ENCODE measurements at regions not wholly inside any gene's neighbourhood (a gene's known extent, or its start where the extent isn't known, plus 50 kb on each side); places are given as distances from the start of the nearest gene placed in this dataset.
"Not testable (repeated sequence)": the region's sequence is repeated elsewhere in the genome, so short reads cannot be mapped to it uniquely, and the experiment has no call there.

- no peak for DNase-seq (ENCODE audit: extremely low spot score)
- ChIA-PET CTCF (interaction anchor here (0.7 kb wide), 1 partner anchor 13 kb away, joined by 5 read pairs; no protein-coding TSS in a partner anchor), POLR2A (no interaction called here)
- TF ChIP-seq NFRKB (IDR thresholded peaks at IDR 0.05): no peak
- no peak for TF ChIP-seq ELF4 (IDR thresholded peaks at IDR 0.05)
- no peak for TF ChIP-seq L3MBTL2 (conservative IDR thresholded peaks at IDR 0.05)
- TF ChIP-seq PKNOX1 (IDR thresholded peaks at IDR 0.05): no peak
- no peak for TF ChIP-seq FOXA1 (IDR thresholded peaks at IDR 0.05)
- no peak for TF ChIP-seq ARNT (IDR thresholded peaks at IDR 0.05)
- no peak for TF ChIP-seq SUZ12 (IDR thresholded peaks at IDR 0.05)
- TF ChIP-seq ZNF384 (IDR thresholded peaks at IDR 0.05): no peak
These were observed 105.7 kb upstream of the GPR141 start for GRCh38 chr7:37577901-37578300.

- POLR2A ChIA-PET: no interaction called here
- TF ChIP-seq BHLHE40 (IDR thresholded peaks at IDR 0.05; ENCODE audit: borderline replicate concordance) (no peak), FOXK2 (IDR thresholded peaks at IDR 0.05) (no peak), CTBP1 (IDR thresholded peaks at IDR 0.05; ENCODE audit: borderline replicate concordance) (no peak), L3MBTL2 (conservative IDR thresholded peaks at IDR 0.05) (no peak), LEF1 (IDR thresholded peaks at IDR 0.05; ENCODE audit: borderline replicate concordance) (no peak), FOXM1 (IDR thresholded peaks at IDR 0.05; ENCODE audit: borderline replicate concordance) (no peak), HDGF (IDR thresholded peaks at IDR 0.05; ENCODE audit: borderline replicate concordance) (no peak), FOXA1 (IDR thresholded peaks at IDR 0.05) (no peak), ARNT (IDR thresholded peaks at IDR 0.05) (no peak), ZNF384 (IDR thresholded peaks at IDR 0.05) (no peak), NFRKB (IDR thresholded peaks at IDR 0.05) (no peak), ELF4 (IDR thresholded peaks at IDR 0.05) (no peak), SP1 (IDR thresholded peaks at IDR 0.05) (no peak), SUZ12 (IDR thresholded peaks at IDR 0.05) (no peak), PKNOX1 (IDR thresholded peaks at IDR 0.05) (no peak), TARDBP (IDR thresholded peaks at IDR 0.05) (no peak)
- CTCF ChIA-PET: no interaction called here
- no peak for DNase-seq (ENCODE audit: extremely low spot score)
These were observed 105.2 kb upstream of the GPR141 start for GRCh38 chr7:37578350-37578749.

GRCh38 chr7:37580376-37580775 lies 103.2 kb upstream of the GPR141 start:
- no peak for TF ChIP-seq SUZ12 (IDR thresholded peaks at IDR 0.05)
- POLR2A ChIA-PET: no interaction called here
- DNase-seq (ENCODE audit: extremely low spot score): no peak
- CTCF ChIA-PET: no interaction called here

- DNase-seq (ENCODE audit: extremely low spot score); CTCF ChIA-PET; POLR2A ChIA-PET: not testable (repeated sequence)
These were observed 98.7 kb upstream of the GPR141 start for GRCh38 chr7:37584651-37585463.

- TF ChIP-seq SUZ12 (IDR thresholded peaks at IDR 0.05): no peak
- no peak for TF ChIP-seq SP1 (IDR thresholded peaks at IDR 0.05)
- no peak for TF ChIP-seq ZNF384 (IDR thresholded peaks at IDR 0.05)
- no peak for TF ChIP-seq BHLHE40 (IDR thresholded peaks at IDR 0.05; ENCODE audit: borderline replicate concordance)
- TF ChIP-seq L3MBTL2 (conservative IDR thresholded peaks at IDR 0.05): no peak
- no peak for DNase-seq (ENCODE audit: extremely low spot score)
- ChIA-PET CTCF (interaction anchor here (0.5 kb wide), 1 partner anchor 13 kb away, joined by 5 read pairs; no protein-coding TSS in a partner anchor), POLR2A (no interaction called here)
These were observed 92.7 kb upstream of the GPR141 start for GRCh38 chr7:37590824-37591223.

GRCh38 chr7:37592366-37592765 lies 91.2 kb upstream of the GPR141 start:
- ChIA-PET CTCF (no interaction called here), POLR2A (no interaction called here)
- TF ChIP-seq ELF4 (IDR thresholded peaks at IDR 0.05) (no peak), SP1 (IDR thresholded peaks at IDR 0.05) (no peak), L3MBTL2 (conservative IDR thresholded peaks at IDR 0.05) (no peak), HDGF (IDR thresholded peaks at IDR 0.05; ENCODE audit: borderline replicate concordance) (no peak), TARDBP (IDR thresholded peaks at IDR 0.05) (no peak), LEF1 (IDR thresholded peaks at IDR 0.05; ENCODE audit: borderline replicate concordance) (no peak), CTBP1 (IDR thresholded peaks at IDR 0.05; ENCODE audit: borderline replicate concordance) (no peak), ARNT (IDR thresholded peaks at IDR 0.05) (no peak), FOXA1 (IDR thresholded peaks at IDR 0.05) (no peak), FOXM1 (IDR thresholded peaks at IDR 0.05; ENCODE audit: borderline replicate concordance) (no peak)
- no peak for DNase-seq (ENCODE audit: extremely low spot score)

GRCh38 chr7:37594602-37595001 lies 89.0 kb upstream of the GPR141 start:
- DNase-seq (ENCODE audit: extremely low spot score): no peak
- POLR2A ChIA-PET: no interaction called here
- CTCF ChIA-PET: interaction anchor here (0.6 kb wide), 1 partner anchor 459 kb away, joined by 3 read pairs; no protein-coding TSS in a partner anchor
- no peak for TF ChIP-seq HDGF (IDR thresholded peaks at IDR 0.05; ENCODE audit: borderline replicate concordance)
- TF ChIP-seq FOXM1 (IDR thresholded peaks at IDR 0.05; ENCODE audit: borderline replicate concordance): no peak
- TF ChIP-seq CTBP1 (IDR thresholded peaks at IDR 0.05; ENCODE audit: borderline replicate concordance): no peak

GRCh38 chr7:37598824-37599223 lies 84.7 kb upstream of the GPR141 start:
- no peak for TF ChIP-seq SUZ12 (IDR thresholded peaks at IDR 0.05)
- TF ChIP-seq FOXA1 (IDR thresholded peaks at IDR 0.05): no peak
- TF ChIP-seq CTBP1 (IDR thresholded peaks at IDR 0.05; ENCODE audit: borderline replicate concordance): no peak
- TF ChIP-seq SP1 (IDR thresholded peaks at IDR 0.05): no peak
- TF ChIP-seq FOXK2 (IDR thresholded peaks at IDR 0.05): no peak
- no peak for TF ChIP-seq ZNF384 (IDR thresholded peaks at IDR 0.05)
- no peak for TF ChIP-seq TARDBP (IDR thresholded peaks at IDR 0.05)
- TF ChIP-seq HDGF (IDR thresholded peaks at IDR 0.05; ENCODE audit: borderline replicate concordance): no peak
- TF ChIP-seq FOXM1 (IDR thresholded peaks at IDR 0.05; ENCODE audit: borderline replicate concordance): no peak
- no peak for TF ChIP-seq ARNT (IDR thresholded peaks at IDR 0.05)
- TF ChIP-seq BHLHE40 (IDR thresholded peaks at IDR 0.05; ENCODE audit: borderline replicate concordance): no peak
- TF ChIP-seq LEF1 (IDR thresholded peaks at IDR 0.05; ENCODE audit: borderline replicate concordance): no peak
- TF ChIP-seq NFRKB (IDR thresholded peaks at IDR 0.05): no peak
- TF ChIP-seq L3MBTL2 (conservative IDR thresholded peaks at IDR 0.05): no peak
- TF ChIP-seq ELF4 (IDR thresholded peaks at IDR 0.05): no peak
- DNase-seq (ENCODE audit: extremely low spot score): no peak
- POLR2A ChIA-PET: no interaction called here
- CTCF ChIA-PET: no interaction called here

Measured in HEK293T (cell line).